ENCODE measurements at regions not wholly inside any gene's neighbourhood (a gene's known extent, or its start where the extent isn't known, plus 50 kb on each side); places are given as distances from the start of the nearest gene placed in this dataset.

- TF ChIP-seq EZH2 (IDR thresholded peaks at IDR 0.05; ENCODE audit: borderline replicate concordance, low read length), result no peak
- no peak for TF ChIP-seq CTCF (IDR thresholded peaks at IDR 0.05; ENCODE audit: low read length)
Observed at GRCh38 chr10:28984431-28984830, 304.4 kb upstream of the LYZL1 start.

Measured in OCI-LY1 (cell line).